ENCODE measurements at regions not wholly inside any gene's neighbourhood (a gene's known extent, or its start where the extent isn't known, plus 50 kb on each side); places are given as distances from the start of the nearest gene placed in this dataset.

DNA sequence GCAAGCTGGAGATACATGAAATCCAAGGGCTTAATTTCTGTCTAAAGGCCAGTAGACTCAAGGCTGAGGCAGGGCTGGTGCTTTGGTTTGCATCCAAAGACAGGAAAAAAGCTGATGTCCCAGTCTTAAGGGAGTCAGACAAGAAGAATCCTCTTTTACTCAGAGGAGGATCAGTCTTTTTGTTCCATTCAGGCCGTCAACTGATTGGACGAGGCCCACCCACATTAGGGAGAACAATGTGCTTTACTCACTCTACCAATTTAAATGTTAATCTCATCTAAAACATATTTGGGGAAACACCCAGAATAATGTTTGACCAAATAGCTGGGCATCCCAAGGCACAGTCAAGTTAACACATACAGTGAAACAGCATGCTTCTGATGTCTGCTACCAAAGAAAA, 388.5 kb upstream of the CHRM2 start:
- Histone ChIP-seq H3K27ac (ENCODE audit: low read depth, low read length) (no peak overlapping the region), H3K9me2 (replicated peaks; ENCODE audit: insufficient read depth, low read length) (no peaks in the 10 kb centered on the region), H3K4me2 (ENCODE audit: low read depth, low read length, poor library complexity, severe bottlenecking) (no peak overlapping the region), H3F3A (ENCODE audit: insufficient read depth) (no peaks in the 10 kb centered on the region), H3K9me3 (ENCODE audit: insufficient read depth, low read length) (no peaks in the 10 kb centered on the region), H3K36me3 (ENCODE audit: low read length) (no peaks in the 10 kb centered on the region), H3K79me2 (ENCODE audit: insufficient read depth, low read length) (no peaks in the 10 kb centered on the region), H2AFZ (ENCODE audit: low read depth, low read length, severe bottlenecking) (no peak overlapping the region), H3K4me3 (ENCODE audit: insufficient read depth, low read length, poor library complexity, severe bottlenecking) (no peak overlapping the region), H4K20me1 (ENCODE audit: low read depth, low read length) (no peaks in the 10 kb centered on the region), H3K27me3 (ENCODE audit: low read length) (no peaks in the 10 kb centered on the region), H3K9ac (ENCODE audit: low read length) (no peak overlapping the region)
- TF ChIP-seq, protein P1, sequence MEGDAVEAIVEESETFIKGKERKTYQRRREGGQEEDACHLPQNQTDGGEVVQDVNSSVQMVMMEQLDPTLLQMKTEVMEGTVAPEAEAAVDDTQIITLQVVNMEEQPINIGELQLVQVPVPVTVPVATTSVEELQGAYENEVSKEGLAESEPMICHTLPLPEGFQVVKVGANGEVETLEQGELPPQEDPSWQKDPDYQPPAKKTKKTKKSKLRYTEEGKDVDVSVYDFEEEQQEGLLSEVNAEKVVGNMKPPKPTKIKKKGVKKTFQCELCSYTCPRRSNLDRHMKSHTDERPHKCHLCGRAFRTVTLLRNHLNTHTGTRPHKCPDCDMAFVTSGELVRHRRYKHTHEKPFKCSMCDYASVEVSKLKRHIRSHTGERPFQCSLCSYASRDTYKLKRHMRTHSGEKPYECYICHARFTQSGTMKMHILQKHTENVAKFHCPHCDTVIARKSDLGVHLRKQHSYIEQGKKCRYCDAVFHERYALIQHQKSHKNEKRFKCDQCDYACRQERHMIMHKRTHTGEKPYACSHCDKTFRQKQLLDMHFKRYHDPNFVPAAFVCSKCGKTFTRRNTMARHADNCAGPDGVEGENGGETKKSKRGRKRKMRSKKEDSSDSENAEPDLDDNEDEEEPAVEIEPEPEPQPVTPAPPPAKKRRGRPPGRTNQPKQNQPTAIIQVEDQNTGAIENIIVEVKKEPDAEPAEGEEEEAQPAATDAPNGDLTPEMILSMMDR (IDR thresholded peaks at IDR 0.05; ENCODE audit: insufficient read depth, low read length, poor library complexity, severe bottlenecking): no peak
- no peak for TF ChIP-seq EZH2phosphoT487 (conservative IDR thresholded peaks at IDR 0.05; ENCODE audit: low read length)

DNA sequence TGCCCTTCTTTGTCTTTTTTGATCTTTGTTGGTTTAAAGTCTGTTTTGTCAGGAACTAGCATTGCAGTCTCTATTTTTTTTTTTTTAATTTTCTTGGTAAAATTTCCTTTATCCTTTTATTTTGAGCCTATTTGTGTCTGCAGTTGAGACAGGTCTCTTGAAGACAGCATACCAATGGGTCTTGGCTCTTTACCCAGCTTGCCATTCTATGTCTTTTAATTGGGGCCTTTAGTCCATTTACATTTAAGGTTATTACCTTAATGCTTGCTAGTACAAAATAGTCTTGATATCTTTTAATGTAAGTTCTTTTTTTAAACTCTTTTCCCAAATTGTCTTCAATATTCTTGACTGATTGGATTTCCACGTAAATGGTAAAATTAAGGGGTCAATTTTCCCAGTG, 398.3 kb upstream of the CHRM2 start:
- TF ChIP-seq, protein P1 (IDR thresholded peaks at IDR 0.05; ENCODE audit: insufficient read depth, low read length, poor library complexity, severe bottlenecking): no peak
- TF ChIP-seq EZH2phosphoT487 (conservative IDR thresholded peaks at IDR 0.05; ENCODE audit: low read length): no peak
- no peak overlapping the region for H2AFZ ChIP-seq (ENCODE audit: low read depth, low read length, severe bottlenecking)
- no peaks in the 10 kb centered on the region for H3F3A ChIP-seq (ENCODE audit: insufficient read depth)
- H4K20me1 ChIP-seq (ENCODE audit: low read depth, low read length): no peaks in the 10 kb centered on the region
- H3K27me3 ChIP-seq (ENCODE audit: low read length): no peaks in the 10 kb centered on the region
- H3K9ac ChIP-seq (ENCODE audit: low read length): no peak overlapping the region
- H3K9me3 ChIP-seq (ENCODE audit: insufficient read depth, low read length): peaks cover 7% of the 10 kb centered on the region
- H3K4me2 ChIP-seq (ENCODE audit: low read depth, low read length, poor library complexity, severe bottlenecking): no peak overlapping the region
- no peaks in the 10 kb centered on the region for H3K79me2 ChIP-seq (ENCODE audit: insufficient read depth, low read length)
- no peaks in the 10 kb centered on the region for H3K9me2 ChIP-seq (replicated peaks; ENCODE audit: insufficient read depth, low read length)
- no peak overlapping the region for H3K27ac ChIP-seq (ENCODE audit: low read depth, low read length)
- no peak overlapping the region for H3K4me3 ChIP-seq (ENCODE audit: insufficient read depth, low read length, poor library complexity, severe bottlenecking)
- peaks cover 4% of the 10 kb centered on the region; the same call in 1 of the 2 replicates for H3K36me3 ChIP-seq (ENCODE audit: low read length)

DNA sequence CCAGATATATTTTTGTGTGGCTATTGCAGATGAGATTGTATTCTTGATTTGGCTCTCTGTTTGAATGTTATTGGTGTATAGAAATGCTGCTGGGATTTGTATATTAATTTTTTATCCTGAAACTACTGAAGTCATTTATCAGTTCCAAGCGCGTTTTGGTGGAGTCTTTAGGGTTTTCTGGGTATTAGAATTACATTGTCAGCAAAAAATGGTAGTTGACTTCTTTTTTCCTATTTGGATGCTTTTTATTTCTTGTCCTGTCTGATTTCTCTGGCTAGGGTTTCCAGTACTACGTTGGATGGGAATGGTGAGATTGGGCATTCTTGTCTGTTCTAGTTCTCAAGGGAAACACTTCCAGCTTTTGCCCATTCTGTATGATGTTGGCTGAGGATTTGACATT, 415.5 kb upstream of the CHRM2 start:
- Histone ChIP-seq H3K9me3 (ENCODE audit: insufficient read depth, low read length) (no peaks in the 10 kb centered on the region), H3K27me3 (ENCODE audit: low read length) (no peaks in the 10 kb centered on the region), H3K4me3 (ENCODE audit: insufficient read depth, low read length, poor library complexity, severe bottlenecking) (no peak overlapping the region), H3K27ac (ENCODE audit: low read depth, low read length) (no peak overlapping the region), H3K9me2 (replicated peaks; ENCODE audit: insufficient read depth, low read length) (no peaks in the 10 kb centered on the region), H4K20me1 (ENCODE audit: low read depth, low read length) (no peaks in the 10 kb centered on the region), H3K4me2 (ENCODE audit: low read depth, low read length, poor library complexity, severe bottlenecking) (no peak overlapping the region), H3K36me3 (ENCODE audit: low read length) (no peaks in the 10 kb centered on the region), H3K79me2 (ENCODE audit: insufficient read depth, low read length) (no peaks in the 10 kb centered on the region), H3K9ac (ENCODE audit: low read length) (no peak overlapping the region), H2AFZ (ENCODE audit: low read depth, low read length, severe bottlenecking) (no peak overlapping the region), H3F3A (ENCODE audit: insufficient read depth) (no peaks in the 10 kb centered on the region)
- no peak for TF ChIP-seq EZH2phosphoT487 (conservative IDR thresholded peaks at IDR 0.05; ENCODE audit: low read length)
- TF ChIP-seq, protein P1 (IDR thresholded peaks at IDR 0.05; ENCODE audit: insufficient read depth, low read length, poor library complexity, severe bottlenecking): no peak
